HepG2 (cell line): ENCODE measurements at regions not wholly inside any gene's neighbourhood (a gene's known extent, or its start where the extent isn't known, plus 50 kb on each side); places are given as distances from the start of the nearest gene placed in this dataset.

Experiments
- ATAC-seq: fragments of 200-7000 bp; cut with Tn5 transposase; 3 replicates; pipeline ENCODE4 v1.9.1; 2020; ENCODE audit warnings: mild to moderate bottlenecking, moderate library complexity
- BruUV-seq: library from RNA; stranded (reverse); fragments of 400-500 nt; replicated peaks from 2 replicates; lab custom pipeline; 2021; lab: Mats Ljungman, UMichigan
- CTCF ChIA-PET: fragments of 300-600 bp; formaldehyde crosslinking; extraction: SDS; loops from one replicate; lab custom pipeline; 2021; ENCODE audit warnings: low total read pairs, inconsistent platforms, low intra/inter-chr PET ratio; lab: Yijun Ruan, JAX
- POLR2A ChIA-PET: fragments of 350-600 bp; sonication (Branson Sonifier 250); formaldehyde crosslinking; loops from one replicate; lab custom pipeline; 2020; ENCODE audit warnings: antibody characterized with exemption, inconsistent platforms; lab: Yijun Ruan, JAX
- DNase-seq: peaks from one replicate; pipeline ENCODE4 v3.0.0-alpha.2; 2015; ENCODE audit warnings: low spot score
- FAIRE-seq: peaks from 3 replicates; lab custom pipeline; 2011; peaks lifted over from hg19 to GRCh38; lab: Jason Lieb, UNC
- H2AFZ ChIP-seq: one replicate; pipeline ENCODE4 v1.6.1; 2011; ENCODE audit warnings: low read length, inconsistent platforms
- H3K27ac ChIP-seq: fragments of 300-600 bp; 3 replicates; pipeline ENCODE4 v1.8.0; 2011; ENCODE audit warnings: mixed run types, mild to moderate bottlenecking, mixed read lengths, low read length, inconsistent platforms; ENCODE audit not compliant: insufficient read depth; ENCODE audit errors: extremely low read length
- H3K27me3 ChIP-seq, 2 experiments: fragments of 200-600 bp in 1 of 2; 2 replicates in 1 of 2; 3 replicates in 1 of 2; pipeline versions ENCODE4 v1.6.0 to v1.8.0; 2011; ENCODE audit warnings: low read length in 2 of 2, mild to moderate bottlenecking in 2 of 2, moderate library complexity in 2 of 2, inconsistent platforms in 1 of 2; ENCODE audit not compliant: insufficient read depth in 2 of 2, control insufficient read depth in 1 of 2
- H3K36me3 ChIP-seq, 2 experiments: fragments of 200-600 bp in 1 of 2; replicated peaks in 1 of 2; 2 replicates in 1 of 2; 3 replicates in 1 of 2; pipeline versions ENCODE4 v1.5.1 to v1.8.0; 2011; ENCODE audit warnings: low read length in 2 of 2, inconsistent platforms in 1 of 2; ENCODE audit not compliant: insufficient read depth in 2 of 2, control insufficient read depth in 1 of 2
- H3K4me1 ChIP-seq: 2 replicates; pipeline ENCODE4 v1.5.1; 2012; ENCODE audit warnings: low read length, inconsistent platforms; ENCODE audit not compliant: insufficient read depth
- H3K4me2 ChIP-seq: 2 replicates; pipeline ENCODE4 v1.6.0; 2011; ENCODE audit warnings: low read depth, low read length, inconsistent platforms
- H3K4me3 ChIP-seq, 3 experiments: fragments of 200-600 bp in 1 of 3; sonication (generic), shearing (Covaris generic) in 1 of 3; replicated peaks in 1 of 3; 2 replicates each; pipeline ENCODE4 v1.5.1; 2011 to 2016; ENCODE audit warnings: low read length in 3 of 3, inconsistent platforms in 2 of 3, low read depth in 2 of 3, mild to moderate bottlenecking in 2 of 3, control low read depth in 1 of 3, mixed read lengths in 1 of 3; ENCODE audit not compliant: insufficient read depth in 1 of 3
- H3K79me2 ChIP-seq: one replicate; pipeline ENCODE4 v1.6.1; 2011; ENCODE audit warnings: low read length, inconsistent platforms; ENCODE audit not compliant: insufficient read depth
- H3K9ac ChIP-seq: 2 replicates; pipeline ENCODE4 v1.6.0; 2011; ENCODE audit warnings: mild to moderate bottlenecking, low read depth, low read length, inconsistent platforms; ENCODE audit not compliant: insufficient read depth
- H3K9me3 ChIP-seq: 2 replicates; pipeline ENCODE4 v1.5.1; 2012; ENCODE audit warnings: mild to moderate bottlenecking, low read length
- H4K20me1 ChIP-seq: 2 replicates; pipeline ENCODE4 v1.6.0; 2011; ENCODE audit warnings: inconsistent platforms, mild to moderate bottlenecking, low read length, moderate library complexity; ENCODE audit not compliant: insufficient read depth
- ATF7-NPFF ChIP-seq: sonication (generic); formaldehyde crosslinking; IDR thresholded peaks from 2 replicates; pipeline ENCODE4 v1.8.1; 2023; ENCODE audit warnings: mild to moderate bottlenecking, low read depth, missing genetic modification reagents, moderate library complexity
- BCL6 ChIP-seq: IDR thresholded peaks from 2 replicates; pipeline ENCODE4 v1.6.1; 2016; ENCODE audit warnings: missing genetic modification reagents, missing compliant biosample characterization
- BHLHE40 ChIP-seq: IDR thresholded peaks from 2 replicates; pipeline ENCODE4 v1.6.1; 2011; ENCODE audit warnings: low read length, improper control_type of control experiment
- MAF1 ChIP-seq: sonication (generic); formaldehyde crosslinking; IDR thresholded peaks from 2 replicates; pipeline ENCODE4 v1.5.0; 2020; ENCODE audit warnings: missing genetic modification reagents, borderline replicate concordance
- MAZ ChIP-seq, 2 experiments: sonication (generic) in 1 of 2; formaldehyde crosslinking in 1 of 2; IDR thresholded peaks; 2 replicates each; pipeline versions ENCODE4 v1.5.0 to v1.6.1; 2012 to 2020; ENCODE audit warnings: low read depth in 2 of 2, mild to moderate bottlenecking in 2 of 2, borderline replicate concordance in 1 of 2, improper control_type of control experiment in 1 of 2, low read length in 1 of 2, missing genetic modification reagents in 1 of 2, moderate library complexity in 1 of 2
- NFYB ChIP-seq: sonication (generic); formaldehyde crosslinking; IDR thresholded peaks from 2 replicates; pipeline ENCODE4 v1.4.0; 2020; ENCODE audit warnings: missing genetic modification reagents
- NR3C1 ChIP-seq: sonication (generic); formaldehyde crosslinking; IDR thresholded peaks from 2 replicates; pipeline ENCODE4 v1.4.0; 2020; ENCODE audit warnings: missing genetic modification reagents
- PBX2 ChIP-seq: IDR thresholded peaks from 2 replicates; pipeline ENCODE4 v1.6.1; 2016; ENCODE audit warnings: control low read depth
- PBX3 ChIP-seq: sonication (generic); formaldehyde crosslinking; IDR thresholded peaks from 2 replicates; pipeline ENCODE4 v1.8.1; 2023; ENCODE audit warnings: missing genetic modification reagents, inconsistent platforms, borderline replicate concordance
- PHF21A ChIP-seq: sonication (generic); formaldehyde crosslinking; IDR thresholded peaks from 2 replicates; pipeline ENCODE4 v1.5.0; 2020; ENCODE audit warnings: mild to moderate bottlenecking, missing genetic modification reagents
- PRPF4 ChIP-seq: fragments of 200-400 bp; formaldehyde crosslinking; IDR thresholded peaks from 2 replicates; pipeline ENCODE4 v1.6.1; 2016; ENCODE audit warnings: low read length, low read depth; ENCODE audit not compliant: poor library complexity, severe bottlenecking
- SAFB2 ChIP-seq: sonication (generic); formaldehyde crosslinking; IDR thresholded peaks from 2 replicates; pipeline ENCODE4 v1.5.1; 2020; ENCODE audit warnings: missing genetic modification reagents, low read depth, mild to moderate bottlenecking, borderline replicate concordance
- SIX1 ChIP-seq: sonication (generic); formaldehyde crosslinking; IDR thresholded peaks from 2 replicates; pipeline ENCODE4 v1.4.0; 2020; ENCODE audit warnings: missing genetic modification reagents, borderline replicate concordance
- SP1 ChIP-seq, 2 experiments: fragments of 450-650 bp in 1 of 2; sonication (generic) in 1 of 2; formaldehyde crosslinking in 1 of 2; IDR thresholded peaks; 2 replicates each; pipeline versions ENCODE4 v1.4.0 to v1.6.1; 2016 to 2020; ENCODE audit warnings: missing genetic modification reagents in 1 of 2
- ZNF563 ChIP-seq: sonication (generic); formaldehyde crosslinking; IDR thresholded peaks from 2 replicates; pipeline ENCODE4 v1.8.0; 2022; ENCODE audit warnings: mild to moderate bottlenecking, moderate library complexity, missing genetic modification reagents
- ZSCAN31 ChIP-seq: sonication (generic); formaldehyde crosslinking; IDR thresholded peaks from 2 replicates; pipeline ENCODE4 v1.5.0; 2020; ENCODE audit warnings: low read depth, mild to moderate bottlenecking, missing genetic modification reagents
- WGBS: methylation state at CpG from one replicate; pipeline ENCODE4 v1.1.6; 2017; ENCODE audit warnings: low lambda C conversion rate; 5-methylcytosine and 5-hydroxymethylcytosine counted together
- in situ Hi-C: cut with HindIII; loops from 2 replicates; pipeline ENCODE4 v1.10.0; 2017; ENCODE audit warnings: low pct_unique_long_range_greater_than_20kb; ENCODE audit not compliant: extremely low pct_ligation_motif_present
- intact Hi-C: fragments of 100-400 bp; cut with micrococcal nuclease; formaldehyde crosslinking; loops from one replicate; pipeline ENCODE4 v1.10.0; 2022; ENCODE audit not compliant: unreplicated experiment
- TF ChIP-seq, protein P1 (sequence below): sonication (generic); formaldehyde crosslinking; IDR thresholded peaks from 2 replicates; pipeline ENCODE4 v1.4.0; 2020; ENCODE audit warnings: missing genetic modification reagents

- TF ChIP-seq SIX1 (no peak), MAF1 (no peak), SP1 (IDR thresholded peaks at IDR 0.05) (no peak), SP1 (CRISPR knock-in tag; IDR thresholded peaks at IDR 0.05) (no peak), NFYB (no peak), MAZ (IDR thresholded peaks at IDR 0.05; ENCODE audit: borderline replicate concordance, low read depth, low read length) (no peak), MAZ (CRISPR knock-in tag; IDR thresholded peaks at IDR 0.05; ENCODE audit: low read depth) (no peak), PRPF4 (no peak), ZSCAN31 (CRISPR knock-in tag) (no peak)
- TF ChIP-seq, all 625 proteins: peak for 0
Measured at GRCh38 chr15:81531109-81531592, 157.1 kb upstream of the TMC3 start (continued).

- Histone ChIP-seq H3K4me3 (no peak overlapping the region), H3K27ac (no peak overlapping the region), H3K4me1 (no peaks in the 10 kb centered on the region), H4K20me1 (no peaks in the 10 kb centered on the region), H3K9me3 (no peaks in the 10 kb centered on the region), H3K4me2 (no peak overlapping the region), H3K9ac (no peak overlapping the region), H3K27me3 (0 out of 5 replicates have a peak, but pooled peaks cover 0 to 4% of the 10 kb centered on the region in 2 experiments), H2AFZ (no peak overlapping the region), H3K79me2 (no peaks in the 10 kb centered on the region), H3K36me3 (no peaks in the 10 kb centered on the region)
- FAIRE-seq (no peak), ATAC-seq (no peak), DNase-seq (no peak)
- no TSS peak for BruUV-seq
- intact Hi-C loops, result no loop called here
- CTCF ChIA-PET, result no interaction called here
- WGBS, result 6% methylated on average over 3 of the region's 3 CpGs
- in situ Hi-C loops, result no loop called here
- POLR2A ChIA-PET, result no interaction called here
- no peak for TF ChIP-seq SAFB2
- TF ChIP-seq PBX2 (CRISPR knock-in tag), result no peak
- TF ChIP-seq ZNF563, result no peak
- TF ChIP-seq PHF21A, result no peak
- no peak for TF ChIP-seq NR3C1
- TF ChIP-seq, protein P1, sequence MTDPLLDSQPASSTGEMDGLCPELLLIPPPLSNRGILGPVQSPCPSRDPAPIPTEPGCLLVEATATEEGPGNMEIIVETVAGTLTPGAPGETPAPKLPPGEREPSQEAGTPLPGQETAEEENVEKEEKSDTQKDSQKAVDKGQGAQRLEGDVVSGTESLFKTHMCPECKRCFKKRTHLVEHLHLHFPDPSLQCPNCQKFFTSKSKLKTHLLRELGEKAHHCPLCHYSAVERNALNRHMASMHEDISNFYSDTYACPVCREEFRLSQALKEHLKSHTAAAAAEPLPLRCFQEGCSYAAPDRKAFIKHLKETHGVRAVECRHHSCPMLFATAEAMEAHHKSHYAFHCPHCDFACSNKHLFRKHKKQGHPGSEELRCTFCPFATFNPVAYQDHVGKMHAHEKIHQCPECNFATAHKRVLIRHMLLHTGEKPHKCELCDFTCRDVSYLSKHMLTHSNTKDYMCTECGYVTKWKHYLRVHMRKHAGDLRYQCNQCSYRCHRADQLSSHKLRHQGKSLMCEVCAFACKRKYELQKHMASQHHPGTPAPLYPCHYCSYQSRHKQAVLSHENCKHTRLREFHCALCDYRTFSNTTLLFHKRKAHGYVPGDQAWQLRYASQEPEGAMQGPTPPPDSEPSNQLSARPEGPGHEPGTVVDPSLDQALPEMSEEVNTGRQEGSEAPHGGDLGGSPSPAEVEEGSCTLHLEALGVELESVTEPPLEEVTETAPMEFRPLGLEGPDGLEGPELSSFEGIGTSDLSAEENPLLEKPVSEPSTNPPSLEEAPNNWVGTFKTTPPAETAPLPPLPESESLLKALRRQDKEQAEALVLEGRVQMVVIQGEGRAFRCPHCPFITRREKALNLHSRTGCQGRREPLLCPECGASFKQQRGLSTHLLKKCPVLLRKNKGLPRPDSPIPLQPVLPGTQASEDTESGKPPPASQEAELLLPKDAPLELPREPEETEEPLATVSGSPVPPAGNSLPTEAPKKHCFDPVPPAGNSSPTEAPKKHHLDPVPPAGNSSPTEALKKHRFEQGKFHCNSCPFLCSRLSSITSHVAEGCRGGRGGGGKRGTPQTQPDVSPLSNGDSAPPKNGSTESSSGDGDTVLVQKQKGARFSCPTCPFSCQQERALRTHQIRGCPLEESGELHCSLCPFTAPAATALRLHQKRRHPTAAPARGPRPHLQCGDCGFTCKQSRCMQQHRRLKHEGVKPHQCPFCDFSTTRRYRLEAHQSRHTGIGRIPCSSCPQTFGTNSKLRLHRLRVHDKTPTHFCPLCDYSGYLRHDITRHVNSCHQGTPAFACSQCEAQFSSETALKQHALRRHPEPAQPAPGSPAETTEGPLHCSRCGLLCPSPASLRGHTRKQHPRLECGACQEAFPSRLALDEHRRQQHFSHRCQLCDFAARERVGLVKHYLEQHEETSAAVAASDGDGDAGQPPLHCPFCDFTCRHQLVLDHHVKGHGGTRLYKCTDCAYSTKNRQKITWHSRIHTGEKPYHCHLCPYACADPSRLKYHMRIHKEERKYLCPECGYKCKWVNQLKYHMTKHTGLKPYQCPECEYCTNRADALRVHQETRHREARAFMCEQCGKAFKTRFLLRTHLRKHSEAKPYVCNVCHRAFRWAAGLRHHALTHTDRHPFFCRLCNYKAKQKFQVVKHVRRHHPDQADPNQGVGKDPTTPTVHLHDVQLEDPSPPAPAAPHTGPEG (CRISPR knock-in tag), result no peak
- no peak for TF ChIP-seq ATF7-NPFF (CRISPR knock-in tag)
- TF ChIP-seq PBX3 (CRISPR knock-in tag), result no peak
- no peak for TF ChIP-seq BCL6 (CRISPR knock-in tag)
- no peak for TF ChIP-seq BHLHE40
Measured at GRCh38 chr15:81530271-81530691, 156.3 kb upstream of the TMC3 start.
